ENCODE measurements at regions not wholly inside any gene's neighbourhood (a gene's known extent, or its start where the extent isn't known, plus 50 kb on each side); places are given as distances from the start of the nearest gene placed in this dataset.

DNA sequence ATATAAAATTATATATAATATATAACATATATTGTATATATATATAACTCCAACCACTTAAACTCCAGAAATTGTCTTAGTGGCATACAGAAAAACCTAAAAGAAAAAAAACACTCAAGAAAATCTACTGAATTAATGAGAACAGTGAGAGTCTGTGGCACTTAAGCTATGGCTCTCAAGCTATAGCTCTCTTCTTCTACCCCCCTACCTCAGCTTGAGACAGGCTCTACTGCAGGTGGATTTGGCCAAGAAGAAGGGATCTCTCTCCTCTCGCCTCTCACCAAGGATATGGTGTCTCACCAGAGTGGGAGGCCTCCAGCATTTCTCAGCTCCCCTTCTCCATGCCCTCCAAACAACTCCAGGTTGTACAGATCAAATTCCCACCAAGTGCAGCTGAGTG is 64.5 kb upstream of the DAB2 start:
- no peak for DNase-seq

DNA sequence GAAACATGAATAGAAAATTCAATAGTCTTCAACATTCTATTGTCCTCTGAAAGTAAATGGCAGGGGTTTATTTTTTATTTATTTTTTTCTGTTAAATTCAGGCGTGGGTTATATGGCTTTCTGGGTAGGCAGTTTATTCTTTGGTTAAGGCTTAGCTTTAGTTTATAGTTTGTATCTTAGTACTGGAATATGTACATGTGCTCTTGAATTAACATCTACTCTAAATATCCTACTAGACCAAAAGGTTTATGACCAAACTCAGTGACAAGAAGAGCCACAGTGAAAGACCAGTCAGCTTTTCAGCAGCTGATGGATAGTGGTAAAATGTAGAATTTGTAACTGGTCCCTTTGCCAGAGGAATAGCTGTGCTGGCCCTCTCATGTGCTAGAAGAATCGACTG is 62.0 kb upstream of the DAB2 start:
- DNase-seq: no peak

DNA sequence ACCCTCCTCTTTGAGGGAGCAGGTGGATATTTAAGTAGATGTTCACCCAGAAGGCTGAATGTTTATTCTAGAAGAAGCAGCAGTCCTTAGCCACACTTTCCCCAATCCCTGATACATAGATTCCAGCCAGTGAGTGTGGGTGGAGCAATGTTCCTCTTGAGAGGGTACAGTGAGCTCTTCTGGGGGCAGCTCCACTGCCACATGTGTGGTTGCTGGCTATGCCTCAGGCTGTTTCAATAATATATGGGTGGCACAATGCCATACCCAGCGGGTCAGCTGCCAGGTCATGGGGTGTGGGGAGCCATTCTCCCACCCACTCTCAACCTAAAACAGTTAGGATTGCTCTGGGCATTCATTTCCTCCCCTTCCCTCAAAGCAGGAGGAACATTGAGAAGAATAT is 61.6 kb upstream of the DAB2 start:
- no peak for DNase-seq

DNA sequence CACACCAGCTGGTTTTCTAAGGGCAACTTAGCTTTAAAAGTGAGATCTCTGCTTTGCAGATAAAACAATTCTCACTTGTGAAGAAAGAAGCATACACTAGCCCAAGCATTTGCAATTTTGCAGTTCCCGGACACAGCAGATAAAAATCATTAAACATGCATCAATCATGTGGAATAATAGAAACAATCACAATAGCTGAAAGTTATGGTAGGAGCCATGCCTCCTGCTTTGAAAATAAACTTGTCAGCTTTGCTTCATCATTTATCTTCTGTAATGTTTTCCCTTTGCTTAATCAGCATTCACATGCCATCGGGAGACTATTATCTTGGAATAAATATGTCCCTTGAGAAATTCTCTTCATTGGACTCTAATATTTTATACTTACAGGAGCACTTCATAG is 60.3 kb upstream of the DAB2 start:
- DNase-seq: no peak

DNA sequence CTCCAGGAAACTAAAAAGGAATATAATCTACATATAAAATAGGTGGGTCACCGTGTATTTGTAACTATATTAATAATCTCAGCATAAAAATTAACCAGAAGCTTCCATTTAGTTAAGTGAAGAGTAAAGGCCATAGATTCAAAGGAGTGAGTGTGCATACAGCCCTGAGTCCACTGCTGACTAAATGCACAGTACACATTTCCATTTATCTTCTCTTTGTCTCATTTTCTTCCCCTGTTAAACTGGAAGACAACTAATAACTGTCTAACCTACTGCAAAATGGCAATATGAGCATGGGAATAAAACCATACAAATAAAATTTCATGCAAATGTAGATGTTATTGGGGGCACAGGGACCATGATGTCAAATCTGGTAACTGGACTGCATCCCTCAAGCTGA is 59.9 kb upstream of the DAB2 start:
- no peak for DNase-seq

DNA sequence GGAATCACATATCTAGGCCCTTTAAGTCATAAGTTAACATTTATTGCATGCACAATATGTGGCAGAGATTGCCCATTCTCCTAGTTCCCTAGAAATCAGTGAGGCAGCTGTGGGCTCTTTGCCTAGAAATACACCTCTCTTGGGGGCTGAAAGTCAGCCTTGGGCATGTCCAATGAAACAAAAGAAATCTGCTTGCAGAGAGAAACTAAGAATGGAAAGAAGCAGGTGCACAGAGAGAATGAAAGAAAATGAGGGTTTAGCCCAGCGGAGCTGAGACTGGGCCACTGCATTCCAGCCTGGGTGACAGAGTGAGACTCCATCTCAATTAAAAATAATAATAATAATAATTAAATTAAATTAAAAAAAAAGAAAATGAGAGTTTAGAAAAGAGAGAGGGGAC is 57.3 kb upstream of the DAB2 start:
- DNase-seq: no peak

DNA sequence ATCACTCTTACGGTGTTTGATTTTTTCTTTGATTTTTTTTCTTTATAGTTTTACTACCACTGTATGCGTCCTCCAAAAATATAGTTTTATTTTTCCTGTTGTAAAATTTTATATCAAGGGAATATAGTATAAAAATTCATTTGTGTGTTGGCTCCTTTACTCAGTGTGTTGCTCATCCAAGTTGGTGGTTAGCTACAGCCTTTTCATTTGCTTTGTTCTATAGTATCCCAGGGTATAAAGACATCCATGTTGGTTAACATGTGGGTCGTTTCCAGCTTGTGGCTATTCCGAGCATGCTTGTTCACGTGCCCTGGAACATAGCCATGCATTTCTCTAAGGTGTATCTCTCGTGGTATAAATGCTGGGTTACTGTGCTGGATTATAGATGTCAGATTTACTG is 54.8 kb upstream of the DAB2 start:
- no peak for DNase-seq

DNA sequence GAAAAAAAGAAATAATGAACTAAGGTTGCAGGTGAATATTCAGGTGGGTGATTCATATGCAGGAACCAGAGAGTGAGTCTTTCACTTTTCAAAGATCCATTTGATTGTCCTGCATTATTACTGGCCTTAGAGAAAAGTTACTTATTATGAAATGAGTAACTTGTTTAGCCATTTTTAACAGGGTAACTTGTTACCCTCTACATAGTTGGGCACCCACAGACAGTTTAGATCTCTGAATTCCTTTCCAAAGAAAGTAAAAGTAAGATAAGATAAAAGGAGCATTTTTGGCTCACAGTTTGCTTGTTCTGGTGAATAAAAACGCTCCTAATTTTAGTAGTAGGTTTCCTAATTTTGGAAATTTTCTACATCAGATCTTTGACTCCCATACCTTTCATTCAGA is 54.1 kb upstream of the DAB2 start:
- no peak for DNase-seq

DNA sequence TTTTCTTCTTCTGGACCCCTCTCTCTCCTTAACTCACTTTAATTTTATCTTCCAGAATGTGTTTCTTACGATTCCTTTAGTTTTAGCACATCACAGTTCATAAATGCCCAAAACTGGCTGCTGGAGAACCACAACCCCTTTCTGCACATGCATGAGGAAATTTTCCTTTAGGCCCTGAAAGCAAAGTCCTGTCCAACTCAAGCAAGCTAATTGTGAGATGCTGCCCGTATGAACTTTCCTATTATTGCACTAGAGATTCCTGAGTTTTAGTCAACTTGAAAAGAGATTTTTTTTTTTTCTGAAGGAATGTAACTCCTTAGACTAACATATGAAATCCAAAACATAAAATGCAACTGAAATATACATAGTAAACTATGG is 52.1 kb upstream of the DAB2 start:
- no peak for DNase-seq

DNA sequence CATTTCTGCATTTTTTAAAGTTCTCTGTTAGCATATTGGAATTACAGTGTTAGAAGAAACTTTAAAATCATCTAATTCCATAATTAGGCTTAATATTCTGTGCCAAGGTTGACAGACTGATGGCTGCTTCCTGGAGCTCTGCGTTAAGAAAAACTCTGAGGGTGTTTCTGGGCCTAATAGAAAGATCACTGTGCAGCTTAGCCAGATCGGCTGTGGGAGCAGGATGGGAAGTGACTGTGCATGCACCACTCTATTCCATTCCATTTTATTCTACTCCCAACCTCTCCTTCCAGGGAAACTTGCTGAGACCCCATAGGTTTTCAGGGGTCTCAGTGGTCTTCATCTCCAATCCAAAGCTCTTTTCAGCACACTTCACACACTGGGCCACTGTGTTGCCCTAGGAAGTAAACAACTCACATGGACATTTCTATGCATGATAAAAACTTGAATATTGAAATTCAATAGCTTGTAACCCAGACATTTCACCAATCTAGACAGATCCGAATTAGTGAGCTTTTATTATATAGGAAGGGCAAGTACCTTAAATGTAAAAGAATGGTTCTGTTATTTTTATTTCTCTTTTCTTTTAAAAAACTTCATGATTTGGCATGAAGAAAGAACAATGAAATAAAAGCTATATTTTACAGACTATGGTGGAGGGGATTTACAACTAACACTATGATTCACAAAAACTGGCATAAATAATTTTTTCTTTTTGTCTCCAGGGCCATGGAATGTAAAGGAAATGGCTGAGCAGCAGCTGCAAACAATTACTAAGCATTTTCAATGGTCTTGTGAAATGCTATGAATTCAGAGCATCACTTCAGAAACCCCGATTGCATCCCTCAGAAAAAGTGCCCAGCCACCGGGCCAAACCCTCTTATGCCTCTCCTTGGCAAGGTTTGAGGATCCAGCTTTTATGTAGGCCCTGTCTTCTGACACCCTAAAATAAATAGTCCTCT is 51.4 kb upstream of the DAB2 start:
- no peak for DNase-seq

DNA sequence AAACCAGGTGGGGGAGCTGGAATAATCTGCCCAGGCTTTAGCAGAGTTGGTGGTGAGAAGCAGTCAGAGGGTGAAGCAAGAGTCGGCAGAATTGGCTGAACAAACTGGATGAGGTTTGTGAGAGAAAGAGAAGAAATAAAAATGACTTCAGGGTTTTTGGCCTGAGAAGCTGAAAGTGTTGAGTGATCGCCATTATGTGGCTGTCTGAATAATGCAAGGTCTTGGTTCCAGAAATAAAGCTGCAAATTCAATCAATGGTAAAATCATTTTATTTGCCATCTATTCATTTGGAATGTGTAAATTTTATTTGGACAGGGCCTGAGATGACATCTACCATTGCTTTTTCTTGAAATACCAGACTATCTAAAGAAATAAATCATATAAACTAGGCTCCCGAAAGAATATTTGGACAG is 50.4 kb upstream of the DAB2 start:
- DNase-seq: no peak

All from DMS53 (cell line).